Colonic mucosa (tissue), 4 donors: ENCODE measurements at regions not wholly inside any gene's neighbourhood (a gene's known extent, or its start where the extent isn't known, plus 50 kb on each side); places are given as distances from the start of the nearest gene placed in this dataset.
"Not testable (repeated sequence)": the region's sequence is repeated elsewhere in the genome, so short reads cannot be mapped to it uniquely, and the experiment has no call there.

ENCODE experiments used
- DNase-seq: peaks from one replicate; pipeline ENCODE4 v3.0.0-alpha.2; 2020
- H3K27ac ChIP-seq: fragments of 200-600 bp; one replicate; pipeline ENCODE4 v1.8.0; 2021
- H3K27me3 ChIP-seq: fragments of 200-600 bp; one replicate; pipeline ENCODE4 v1.8.0; 2021
- H3K36me3 ChIP-seq: fragments of 200-600 bp; one replicate; pipeline ENCODE4 v1.8.0; 2021
- H3K4me1 ChIP-seq: fragments of 200-600 bp; one replicate; pipeline ENCODE4 v1.8.0; 2021; ENCODE audit warnings: mild to moderate bottlenecking
- H3K4me3 ChIP-seq: fragments of 200-600 bp; one replicate; pipeline ENCODE4 v1.8.0; 2021
- H3K9ac ChIP-seq, 2 donors: one replicate each; pipeline ENCODE4 v1.7.0; 2013; ENCODE audit warnings: control low read depth in 2 of 2, low read depth in 2 of 2, low read length in 2 of 2
- H3K9me3 ChIP-seq: fragments of 200-600 bp; one replicate; pipeline ENCODE4 v1.8.0; 2021
- intact Hi-C: fragments of 100-400 bp; cut with DNase I; formaldehyde crosslinking; loops from one replicate; pipeline ENCODE4 v1.14.1; 2022
- donor health status: healthy.
- donor health status: DM: no; HTN: no; CAD: no.
- donor health status: DM: no; HTN: no; CAD: no.

GRCh38 chr2:111503844-111504570 is 380.0 kb downstream of the ANAPC1 start:
- DNase-seq, H3K4me3 ChIP-seq, H3K4me1 ChIP-seq, H3K36me3 ChIP-seq, intact Hi-C loops, H3K9ac ChIP-seq, H3K27ac ChIP-seq, H3K27me3 ChIP-seq, H3K9me3 ChIP-seq: not testable (repeated sequence)

- H3K27me3 ChIP-seq, H3K4me3 ChIP-seq, H3K36me3 ChIP-seq, H3K27ac ChIP-seq, DNase-seq, H3K4me1 ChIP-seq, intact Hi-C loops, H3K9me3 ChIP-seq, H3K9ac ChIP-seq: not testable (repeated sequence)
Observed at GRCh38 chr2:111504571-111504942, 379.4 kb downstream of the ANAPC1 start.

GRCh38 chr2:111505267-111505666 is 378.7 kb downstream of the ANAPC1 start:
- H3K4me3 ChIP-seq, H3K9ac ChIP-seq, H3K4me1 ChIP-seq, H3K27me3 ChIP-seq, DNase-seq, H3K9me3 ChIP-seq, H3K27ac ChIP-seq, intact Hi-C loops, H3K36me3 ChIP-seq: not testable (repeated sequence)

- not testable (repeated sequence) for H3K4me3 ChIP-seq
Observed at GRCh38 chr2:111506936-111507335, 377.1 kb downstream of the ANAPC1 start.

GRCh38 chr2:111509225-111509869 is 374.6 kb downstream of the ANAPC1 start:
- H3K9ac ChIP-seq, DNase-seq, H3K4me1 ChIP-seq, intact Hi-C loops, H3K9me3 ChIP-seq, H3K36me3 ChIP-seq, H3K4me3 ChIP-seq, H3K27ac ChIP-seq, H3K27me3 ChIP-seq: not testable (repeated sequence)

More at GRCh38 chr2:111506936-111507335, 377.1 kb downstream of the ANAPC1 start:
- H3K27ac ChIP-seq, H3K27me3 ChIP-seq, intact Hi-C loops, H3K4me1 ChIP-seq, H3K9ac ChIP-seq, H3K36me3 ChIP-seq, DNase-seq, H3K9me3 ChIP-seq: not testable (repeated sequence)

GRCh38 chr2:111510384-111510783 is 373.6 kb downstream of the ANAPC1 start:
- H3K4me1 ChIP-seq, H3K27me3 ChIP-seq, H3K36me3 ChIP-seq, H3K9ac ChIP-seq, intact Hi-C loops, H3K9me3 ChIP-seq, H3K4me3 ChIP-seq, DNase-seq, H3K27ac ChIP-seq: not testable (repeated sequence)

- H3K36me3 ChIP-seq, H3K9me3 ChIP-seq, H3K4me1 ChIP-seq, DNase-seq, H3K9ac ChIP-seq, intact Hi-C loops, H3K27ac ChIP-seq, H3K4me3 ChIP-seq, H3K27me3 ChIP-seq: not testable (repeated sequence)
Observed at GRCh38 chr2:111511062-111511461, 372.9 kb downstream of the ANAPC1 start.

DNA sequence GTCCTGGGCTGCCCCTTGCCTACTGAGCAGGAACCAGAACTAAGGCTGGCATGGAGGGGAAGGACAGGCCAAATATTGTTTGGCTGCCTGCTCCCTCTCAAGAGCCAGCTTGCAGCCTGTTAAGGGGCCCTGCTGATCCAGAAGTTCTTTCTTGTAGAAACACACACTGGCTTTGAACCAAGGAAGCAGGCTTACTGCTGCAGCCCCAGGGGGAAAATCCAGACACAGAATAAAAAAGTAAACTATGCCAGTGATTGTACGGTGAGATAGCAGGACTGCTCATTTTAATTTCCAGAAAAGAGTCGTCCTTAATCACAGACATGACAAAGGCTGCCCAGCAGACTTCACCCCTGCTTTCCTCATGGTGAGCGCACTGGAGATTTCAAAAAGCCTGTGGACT is 371.6 kb downstream of the ANAPC1 start:
- H3K27ac ChIP-seq, H3K9me3 ChIP-seq, H3K4me1 ChIP-seq, H3K9ac ChIP-seq, H3K36me3 ChIP-seq, intact Hi-C loops, DNase-seq, H3K4me3 ChIP-seq, H3K27me3 ChIP-seq: not testable (repeated sequence)

GRCh38 chr2:111514138-111514537 is 369.9 kb downstream of the ANAPC1 start:
- DNase-seq, intact Hi-C loops, H3K4me1 ChIP-seq, H3K9ac ChIP-seq, H3K36me3 ChIP-seq, H3K27me3 ChIP-seq, H3K27ac ChIP-seq, H3K9me3 ChIP-seq, H3K4me3 ChIP-seq: not testable (repeated sequence)

- intact Hi-C loops, H3K9me3 ChIP-seq, H3K27ac ChIP-seq, H3K9ac ChIP-seq, H3K4me1 ChIP-seq, H3K36me3 ChIP-seq, H3K4me3 ChIP-seq, H3K27me3 ChIP-seq, DNase-seq: not testable (repeated sequence)
Observed at GRCh38 chr2:111517050-111517720, 366.8 kb downstream of the ANAPC1 start.

GRCh38 chr2:111517721-111518053 is 366.3 kb downstream of the ANAPC1 start:
- DNase-seq, H3K27ac ChIP-seq, H3K27me3 ChIP-seq, H3K9me3 ChIP-seq, intact Hi-C loops, H3K9ac ChIP-seq, H3K4me1 ChIP-seq, H3K4me3 ChIP-seq, H3K36me3 ChIP-seq: not testable (repeated sequence)
